ENCODE measurements at regions not wholly inside any gene's neighbourhood (a gene's known extent, or its start where the extent isn't known, plus 50 kb on each side); places are given as distances from the start of the nearest gene placed in this dataset.

DNA sequence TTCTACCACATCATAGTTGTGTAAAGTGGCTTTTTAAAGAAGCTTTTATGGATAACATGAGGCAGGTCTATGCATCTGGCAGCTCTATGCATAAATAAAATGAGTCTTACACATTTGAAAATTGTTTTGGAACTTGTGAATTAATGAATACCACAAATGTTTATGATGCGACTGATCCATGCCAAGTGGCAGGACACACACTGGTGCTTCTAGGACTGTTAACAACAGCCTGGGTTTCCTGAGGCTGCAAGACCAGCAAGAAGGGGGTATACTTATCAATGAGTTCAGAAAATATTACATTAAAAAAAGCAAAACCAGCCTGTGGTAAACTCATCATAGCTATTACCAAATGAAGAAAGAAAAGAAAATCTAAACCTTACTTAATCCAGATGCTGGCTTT lies 212.9 kb upstream of the PDE10A start:
- in situ Hi-C loops (cut with HindIII; ENCODE audit: extremely low pct_ligation_motif_present, low pct_unique_long_range_greater_than_20kb) (no loop called here), intact Hi-C loops (cut with micrococcal nuclease; ENCODE audit: unreplicated experiment) (no loop called here)
- Histone ChIP-seq H3K79me2 (ENCODE audit: insufficient read depth, low read length) (no peaks in the 10 kb centered on the region), H3K9me3 (ENCODE audit: low read length) (no peaks in the 10 kb centered on the region), H4K20me1 (ENCODE audit: insufficient read depth, low read length) (no peaks in the 10 kb centered on the region), H2AFZ (ENCODE audit: low read length) (no peak overlapping the region), H3K27me3 (ENCODE audit: control insufficient read depth in 1 of 2, insufficient read depth in 2 of 2, low read length in 2 of 2) (peaks cover 0 to 4% of the 10 kb centered on the region in 2 experiments; a peak in 2 of 5 replicates), H3K9ac (ENCODE audit: insufficient read depth, low read depth, low read length) (no peak overlapping the region), H3K4me2 (ENCODE audit: low read depth, low read length) (no peak overlapping the region), H3K4me1 (ENCODE audit: insufficient read depth, low read length) (no peaks in the 10 kb centered on the region), H3K27ac (ENCODE audit: extremely low read length, insufficient read depth, low read length) (no peak overlapping the region), H3K4me3 (replicated peaks in 1 of 3; ENCODE audit: insufficient read depth in 1 of 3, low read depth in 2 of 3, low read length in 3 of 3) (no peak overlapping the region), H3K36me3 (replicated peaks in 1 of 2; ENCODE audit: control insufficient read depth in 1 of 2, insufficient read depth in 2 of 2, low read length in 2 of 2) (no peaks in the 10 kb centered on the region)
- no TSS peak for BruUV-seq (replicated peaks)
- POLR2A ChIA-PET = no interaction called here
- DNase-seq (ENCODE audit: low spot score) = no peak
- no peak for ATAC-seq
- no peak for FAIRE-seq
- CTCF ChIA-PET (ENCODE audit: low intra/inter-chr PET ratio, low total read pairs) = no interaction called here
- WGBS (ENCODE audit: low lambda C conversion rate) = 6% methylated on average over 1 of the region's 1 CpG
- TF ChIP-seq, protein P1, sequence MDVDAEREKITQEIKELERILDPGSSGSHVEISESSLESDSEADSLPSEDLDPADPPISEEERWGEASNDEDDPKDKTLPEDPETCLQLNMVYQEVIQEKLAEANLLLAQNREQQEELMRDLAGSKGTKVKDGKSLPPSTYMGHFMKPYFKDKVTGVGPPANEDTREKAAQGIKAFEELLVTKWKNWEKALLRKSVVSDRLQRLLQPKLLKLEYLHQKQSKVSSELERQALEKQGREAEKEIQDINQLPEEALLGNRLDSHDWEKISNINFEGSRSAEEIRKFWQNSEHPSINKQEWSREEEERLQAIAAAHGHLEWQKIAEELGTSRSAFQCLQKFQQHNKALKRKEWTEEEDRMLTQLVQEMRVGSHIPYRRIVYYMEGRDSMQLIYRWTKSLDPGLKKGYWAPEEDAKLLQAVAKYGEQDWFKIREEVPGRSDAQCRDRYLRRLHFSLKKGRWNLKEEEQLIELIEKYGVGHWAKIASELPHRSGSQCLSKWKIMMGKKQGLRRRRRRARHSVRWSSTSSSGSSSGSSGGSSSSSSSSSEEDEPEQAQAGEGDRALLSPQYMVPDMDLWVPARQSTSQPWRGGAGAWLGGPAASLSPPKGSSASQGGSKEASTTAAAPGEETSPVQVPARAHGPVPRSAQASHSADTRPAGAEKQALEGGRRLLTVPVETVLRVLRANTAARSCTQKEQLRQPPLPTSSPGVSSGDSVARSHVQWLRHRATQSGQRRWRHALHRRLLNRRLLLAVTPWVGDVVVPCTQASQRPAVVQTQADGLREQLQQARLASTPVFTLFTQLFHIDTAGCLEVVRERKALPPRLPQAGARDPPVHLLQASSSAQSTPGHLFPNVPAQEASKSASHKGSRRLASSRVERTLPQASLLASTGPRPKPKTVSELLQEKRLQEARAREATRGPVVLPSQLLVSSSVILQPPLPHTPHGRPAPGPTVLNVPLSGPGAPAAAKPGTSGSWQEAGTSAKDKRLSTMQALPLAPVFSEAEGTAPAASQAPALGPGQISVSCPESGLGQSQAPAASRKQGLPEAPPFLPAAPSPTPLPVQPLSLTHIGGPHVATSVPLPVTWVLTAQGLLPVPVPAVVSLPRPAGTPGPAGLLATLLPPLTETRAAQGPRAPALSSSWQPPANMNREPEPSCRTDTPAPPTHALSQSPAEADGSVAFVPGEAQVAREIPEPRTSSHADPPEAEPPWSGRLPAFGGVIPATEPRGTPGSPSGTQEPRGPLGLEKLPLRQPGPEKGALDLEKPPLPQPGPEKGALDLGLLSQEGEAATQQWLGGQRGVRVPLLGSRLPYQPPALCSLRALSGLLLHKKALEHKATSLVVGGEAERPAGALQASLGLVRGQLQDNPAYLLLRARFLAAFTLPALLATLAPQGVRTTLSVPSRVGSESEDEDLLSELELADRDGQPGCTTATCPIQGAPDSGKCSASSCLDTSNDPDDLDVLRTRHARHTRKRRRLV (CRISPR knock-in tag; IDR thresholded peaks at IDR 0.05) = no peak
- TF ChIP-seq ZNF879 (CRISPR knock-in tag; IDR thresholded peaks at IDR 0.05) (no peak), NR2F1 (CRISPR knock-in tag; IDR thresholded peaks at IDR 0.05) (no peak), FOXC1 (CRISPR knock-in tag; IDR thresholded peaks at IDR 0.05; ENCODE audit: borderline replicate concordance) (no peak), CEBPG (CRISPR knock-in tag; IDR thresholded peaks at IDR 0.05) (no peak), TSC22D2 (CRISPR knock-in tag; IDR thresholded peaks at IDR 0.05; ENCODE audit: borderline replicate concordance) (no peak), RFX1 (IDR thresholded peaks at IDR 0.05) (no peak), ZNF484 (CRISPR knock-in tag; IDR thresholded peaks at IDR 0.05; ENCODE audit: borderline replicate concordance, low read depth) (no peak), MTA1 (CRISPR knock-in tag; IDR thresholded peaks at IDR 0.05; ENCODE audit: borderline replicate concordance) (no peak), ATF7-NPFF (CRISPR knock-in tag; IDR thresholded peaks at IDR 0.05; ENCODE audit: low read depth) (no peak), ZFP82 (CRISPR knock-in tag; IDR thresholded peaks at IDR 0.05; ENCODE audit: borderline replicate concordance) (no peak), ZNF577 (CRISPR knock-in tag; IDR thresholded peaks at IDR 0.05; ENCODE audit: borderline replicate concordance, low read depth) (no peak), HES4 (CRISPR knock-in tag; IDR thresholded peaks at IDR 0.05; ENCODE audit: borderline replicate concordance) (no peak), ZNF720 (CRISPR knock-in tag; IDR thresholded peaks at IDR 0.05) (no peak)
- TF ChIP-seq, protein P2, sequence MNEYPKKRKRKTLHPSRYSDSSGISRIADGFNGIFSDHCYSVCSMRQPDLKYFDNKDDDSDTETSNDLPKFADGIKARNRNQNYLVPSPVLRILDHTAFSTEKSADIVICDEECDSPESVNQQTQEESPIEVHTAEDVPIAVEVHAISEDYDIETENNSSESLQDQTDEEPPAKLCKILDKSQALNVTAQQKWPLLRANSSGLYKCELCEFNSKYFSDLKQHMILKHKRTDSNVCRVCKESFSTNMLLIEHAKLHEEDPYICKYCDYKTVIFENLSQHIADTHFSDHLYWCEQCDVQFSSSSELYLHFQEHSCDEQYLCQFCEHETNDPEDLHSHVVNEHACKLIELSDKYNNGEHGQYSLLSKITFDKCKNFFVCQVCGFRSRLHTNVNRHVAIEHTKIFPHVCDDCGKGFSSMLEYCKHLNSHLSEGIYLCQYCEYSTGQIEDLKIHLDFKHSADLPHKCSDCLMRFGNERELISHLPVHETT (CRISPR knock-in tag; conservative IDR thresholded peaks at IDR 0.05) = no peak
- TF ChIP-seq, protein P3, sequence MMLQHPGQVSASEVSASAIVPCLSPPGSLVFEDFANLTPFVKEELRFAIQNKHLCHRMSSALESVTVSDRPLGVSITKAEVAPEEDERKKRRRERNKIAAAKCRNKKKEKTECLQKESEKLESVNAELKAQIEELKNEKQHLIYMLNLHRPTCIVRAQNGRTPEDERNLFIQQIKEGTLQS (CRISPR knock-in tag; IDR thresholded peaks at IDR 0.05) = no peak
- TF ChIP-seq, protein P4, sequence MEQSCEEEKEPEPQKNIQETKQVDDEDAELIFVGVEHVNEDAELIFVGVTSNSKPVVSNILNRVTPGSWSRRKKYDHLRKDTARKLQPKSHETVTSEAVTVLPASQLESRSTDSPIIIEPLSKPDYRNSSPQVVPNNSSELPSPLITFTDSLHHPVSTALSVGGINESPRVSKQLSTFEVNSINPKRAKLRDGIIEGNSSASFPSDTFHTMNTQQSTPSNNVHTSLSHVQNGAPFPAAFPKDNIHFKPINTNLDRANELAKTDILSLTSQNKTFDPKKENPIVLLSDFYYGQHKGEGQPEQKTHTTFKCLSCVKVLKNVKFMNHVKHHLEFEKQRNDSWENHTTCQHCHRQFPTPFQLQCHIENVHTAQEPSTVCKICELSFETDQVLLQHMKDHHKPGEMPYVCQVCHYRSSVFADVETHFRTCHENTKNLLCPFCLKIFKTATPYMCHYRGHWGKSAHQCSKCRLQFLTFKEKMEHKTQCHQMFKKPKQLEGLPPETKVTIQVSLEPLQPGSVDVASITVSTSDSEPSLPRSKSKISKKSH (CRISPR knock-in tag; IDR thresholded peaks at IDR 0.05; ENCODE audit: borderline replicate concordance) = no peak
- TF ChIP-seq, protein P5, sequence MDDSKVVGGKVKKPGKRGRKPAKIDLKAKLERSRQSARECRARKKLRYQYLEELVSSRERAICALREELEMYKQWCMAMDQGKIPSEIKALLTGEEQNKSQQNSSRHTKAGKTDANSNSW (CRISPR knock-in tag; IDR thresholded peaks at IDR 0.05; ENCODE audit: borderline replicate concordance) = no peak
